ENCODE measurements at regions not wholly inside any gene's neighbourhood (a gene's known extent, or its start where the extent isn't known, plus 50 kb on each side); places are given as distances from the start of the nearest gene placed in this dataset.

DNA sequence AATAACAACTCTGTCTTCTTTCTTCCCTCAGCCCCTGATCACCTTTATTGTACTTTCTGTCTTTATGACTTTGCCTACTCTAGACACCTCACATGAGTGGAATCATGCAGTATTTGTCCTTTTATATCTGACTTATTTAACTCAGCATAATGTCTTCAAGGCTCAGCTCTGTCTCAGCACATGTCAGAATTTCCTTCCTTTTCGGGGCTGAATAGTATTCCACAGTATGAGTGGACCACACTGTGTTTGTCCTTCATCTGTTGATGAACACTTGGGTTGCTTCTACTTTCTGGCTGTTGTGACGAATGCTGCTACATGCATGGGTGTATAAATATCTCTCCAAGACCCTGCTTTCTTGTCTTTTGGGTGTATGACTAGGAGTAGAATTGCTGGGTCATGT lies 117.6 kb downstream of the KIF26A start:
- intact Hi-C loops (cut with DNase I), result no loop called here
- WGBS, 2 donors, result 90 to 95% methylated on average over 2 of the region's 2 CpGs
- Histone ChIP-seq H3K9me3 (no peaks in the 10 kb centered on the region), H3K4me1 (no peaks in the 10 kb centered on the region), H3K27me3 (no peaks in the 10 kb centered on the region), H3K4me3 (replicated peaks in 1 of 3) (no peak overlapping the region), H3K36me3 (no peaks in the 10 kb centered on the region), H3K27ac (no peak overlapping the region)
- DNase-seq, result no peak
- no peak for TF ChIP-seq POLR2A (IDR thresholded peaks at IDR 0.05)
- TF ChIP-seq, protein P1, sequence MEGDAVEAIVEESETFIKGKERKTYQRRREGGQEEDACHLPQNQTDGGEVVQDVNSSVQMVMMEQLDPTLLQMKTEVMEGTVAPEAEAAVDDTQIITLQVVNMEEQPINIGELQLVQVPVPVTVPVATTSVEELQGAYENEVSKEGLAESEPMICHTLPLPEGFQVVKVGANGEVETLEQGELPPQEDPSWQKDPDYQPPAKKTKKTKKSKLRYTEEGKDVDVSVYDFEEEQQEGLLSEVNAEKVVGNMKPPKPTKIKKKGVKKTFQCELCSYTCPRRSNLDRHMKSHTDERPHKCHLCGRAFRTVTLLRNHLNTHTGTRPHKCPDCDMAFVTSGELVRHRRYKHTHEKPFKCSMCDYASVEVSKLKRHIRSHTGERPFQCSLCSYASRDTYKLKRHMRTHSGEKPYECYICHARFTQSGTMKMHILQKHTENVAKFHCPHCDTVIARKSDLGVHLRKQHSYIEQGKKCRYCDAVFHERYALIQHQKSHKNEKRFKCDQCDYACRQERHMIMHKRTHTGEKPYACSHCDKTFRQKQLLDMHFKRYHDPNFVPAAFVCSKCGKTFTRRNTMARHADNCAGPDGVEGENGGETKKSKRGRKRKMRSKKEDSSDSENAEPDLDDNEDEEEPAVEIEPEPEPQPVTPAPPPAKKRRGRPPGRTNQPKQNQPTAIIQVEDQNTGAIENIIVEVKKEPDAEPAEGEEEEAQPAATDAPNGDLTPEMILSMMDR (IDR thresholded peaks at IDR 0.05), result no peak

- TF ChIP-seq, protein P1 (IDR thresholded peaks at IDR 0.05), result no peak
- TF ChIP-seq POLR2A (IDR thresholded peaks at IDR 0.05), result no peak
- Histone ChIP-seq H3K9me3 (no peaks in the 10 kb centered on the region), H3K36me3 (no peaks in the 10 kb centered on the region), H3K27me3 (no peaks in the 10 kb centered on the region), H3K4me3 (replicated peaks in 1 of 3) (no peak overlapping the region), H3K27ac (no peak overlapping the region), H3K4me1 (no peaks in the 10 kb centered on the region)
- intact Hi-C loops (cut with DNase I), result no loop called here
- WGBS, 2 donors, result 64 to 92% methylated on average over 7 to 12 of the region's 16 CpGs
- no peak for DNase-seq
Measured at GRCh38 chr14:104262515-104263514, 124.4 kb downstream of the KIF26A start.

GRCh38 chr14:104263675-104264358 lies 125.4 kb downstream of the KIF26A start:
- H3K9me3 ChIP-seq, result no peaks in the 10 kb centered on the region
- no peak overlapping the region for H3K4me3 ChIP-seq (replicated peaks in 1 of 3)
- intact Hi-C loops (cut with DNase I), result no loop called here
- no peak for TF ChIP-seq POLR2A (IDR thresholded peaks at IDR 0.05)
- TF ChIP-seq, protein P1 (IDR thresholded peaks at IDR 0.05), result no peak
- H3K36me3 ChIP-seq, result no peaks in the 10 kb centered on the region
- no peaks in the 10 kb centered on the region for H3K4me1 ChIP-seq
- no peaks in the 10 kb centered on the region for H3K27me3 ChIP-seq
- 88 to 90% methylated on average over 14 of the region's 17 CpGs for WGBS, 2 donors
- H3K27ac ChIP-seq, result no peak overlapping the region
- no peak for DNase-seq

DNA sequence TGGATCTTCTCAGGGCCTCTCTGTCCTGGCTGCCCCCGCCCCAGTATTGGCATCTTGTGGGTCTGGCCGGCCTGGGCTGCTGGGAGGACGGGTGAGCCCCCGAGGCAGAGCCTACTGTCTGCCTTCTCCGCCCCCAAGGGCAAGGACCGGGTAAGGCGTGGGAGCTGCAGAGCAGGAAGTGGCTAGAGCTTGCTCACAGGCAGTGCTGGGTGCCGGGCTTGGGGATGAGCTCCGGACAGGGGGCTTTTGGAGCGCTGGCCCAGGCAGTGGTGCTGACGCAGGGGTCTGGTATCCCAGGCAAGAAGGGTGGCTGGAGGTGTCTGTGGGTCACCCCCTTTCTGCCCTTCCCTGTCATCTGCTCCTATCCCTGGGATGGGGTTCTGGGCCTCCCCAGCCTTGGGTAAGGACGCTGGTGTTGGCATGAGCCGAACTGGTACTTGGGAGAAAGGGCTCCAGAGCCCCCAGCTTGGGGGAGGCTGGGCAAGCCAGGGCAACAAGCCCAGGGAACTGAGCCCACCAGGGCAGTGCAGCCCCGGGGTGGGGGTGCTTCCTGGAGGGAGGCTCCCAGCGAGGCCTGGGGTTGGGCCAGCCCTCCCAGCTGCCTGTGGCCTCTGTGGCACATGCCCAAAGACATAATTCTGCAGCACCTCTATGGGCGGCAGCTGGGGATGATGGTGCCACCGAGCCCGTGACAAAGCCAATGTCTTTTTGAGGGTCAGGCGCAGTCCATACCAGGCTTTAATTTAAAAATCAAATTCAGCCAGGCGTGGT lies 126.3 kb downstream of the KIF26A start:
- 85 to 89% methylated on average over 17 to 20 of the region's 20 CpGs for WGBS, 2 donors
- Histone ChIP-seq H3K4me3 (replicated peaks in 1 of 3) (no peak overlapping the region), H3K27ac (no peak overlapping the region), H3K4me1 (no peaks in the 10 kb centered on the region), H3K36me3 (no peaks in the 10 kb centered on the region), H3K9me3 (no peaks in the 10 kb centered on the region), H3K27me3 (no peaks in the 10 kb centered on the region)
- intact Hi-C loops (cut with DNase I), result no loop called here
- DNase-seq, result no peak
- no peak for TF ChIP-seq POLR2A (IDR thresholded peaks at IDR 0.05)
- TF ChIP-seq, protein P1 (IDR thresholded peaks at IDR 0.05), result no peak
